ENCODE measurements at regions not wholly inside any gene's neighbourhood (a gene's known extent, or its start where the extent isn't known, plus 50 kb on each side); places are given as distances from the start of the nearest gene placed in this dataset.

- POLR2A ChIA-PET, result no interaction called here
- ATAC-seq (no peak), DNase-seq (ENCODE audit: low read depth, low spot score) (no peak)
- no peaks in the 10 kb centered on the region for H3K9me3 ChIP-seq (ENCODE audit: control insufficient read depth in 1 of 2, insufficient read depth in 1 of 2, low read depth in 1 of 2, low read length in 2 of 2)
- intact Hi-C loops (cut with micrococcal nuclease), result no loop called here
- H3K36me3 ChIP-seq (ENCODE audit: control insufficient read depth in 1 of 2, insufficient read depth in 2 of 2, low read length in 2 of 2), result no peaks in the 10 kb centered on the region
- RAD21 ChIA-PET (ENCODE audit: low non-redundant PET in 1 of 2, low total read pairs in 2 of 2, uncharacterized antibody in 2 of 2, unreplicated experiment in 2 of 2), result no interaction called here
- no peak overlapping the region for H3K4me3 ChIP-seq (replicated peaks in 1 of 2; ENCODE audit: low read depth in 1 of 2, low read length in 2 of 2)
- H3K27me3 ChIP-seq (ENCODE audit: insufficient read depth, low read length), result no peaks in the 10 kb centered on the region
- no peaks in the 10 kb centered on the region for H3K79me2 ChIP-seq (ENCODE audit: insufficient read depth, low read length)
- CTCF ChIA-PET, result no interaction called here
- H3K9me2 ChIP-seq (ENCODE audit: insufficient read depth), result no peaks in the 10 kb centered on the region
- H3K27ac ChIP-seq (ENCODE audit: low read depth, low read length), result no peak overlapping the region
- BruUV-seq (replicated peaks), result no TSS peak
- no peaks in the 10 kb centered on the region for H4K20me1 ChIP-seq (ENCODE audit: insufficient read depth)
- H2AFZ ChIP-seq (ENCODE audit: low read depth, low read length, poor library complexity, severe bottlenecking), result no peak overlapping the region
- no peak overlapping the region for H3K4me2 ChIP-seq (ENCODE audit: low read length)
- no peak overlapping the region for H3K9ac ChIP-seq (ENCODE audit: low read length)
- TF ChIP-seq POLR2AphosphoS5 (IDR thresholded peaks at IDR 0.05; ENCODE audit: low read depth, low read length), result no peak
- TF ChIP-seq ATF3 (IDR thresholded peaks at IDR 0.05), result no peak
- no peak for TF ChIP-seq SRF (IDR thresholded peaks at IDR 0.05; ENCODE audit: low read depth)
- no peak for TF ChIP-seq FOSL1 (IDR thresholded peaks at IDR 0.05; ENCODE audit: low read depth)
- no peak for TF ChIP-seq CTCF (IDR thresholded peaks at IDR 0.05 in 2 of 3, conservative IDR thresholded peaks at IDR 0.05 in 1 of 3; ENCODE audit: borderline replicate concordance in 1 of 3, insufficient read depth in 1 of 3, low read depth in 2 of 3, low read length in 2 of 3)
- no peak for TF ChIP-seq ZFX (IDR thresholded peaks at IDR 0.05)
- no peak for TF ChIP-seq CEBPB (IDR thresholded peaks at IDR 0.05; ENCODE audit: low read depth)
- TF ChIP-seq ZNF274 (IDR thresholded peaks at IDR 0.05; ENCODE audit: low read depth, low read length), result no peak
- TF ChIP-seq, protein P1, sequence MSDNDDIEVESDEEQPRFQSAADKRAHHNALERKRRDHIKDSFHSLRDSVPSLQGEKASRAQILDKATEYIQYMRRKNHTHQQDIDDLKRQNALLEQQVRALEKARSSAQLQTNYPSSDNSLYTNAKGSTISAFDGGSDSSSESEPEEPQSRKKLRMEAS (IDR thresholded peaks at IDR 0.05), result no peak
- no peak for TF ChIP-seq EZH2phosphoT487 (IDR thresholded peaks at IDR 0.05; ENCODE audit: borderline replicate concordance)
- TF ChIP-seq ELF1 (IDR thresholded peaks at IDR 0.05; ENCODE audit: borderline replicate concordance, low read depth), result no peak
- H3K4me1 ChIP-seq (ENCODE audit: control insufficient read depth in 1 of 2, insufficient read depth in 2 of 2, low read length in 2 of 2), result peaks cover 0 to 14% of the 10 kb centered on the region in 2 experiments; a peak in 2 of 4 replicates
Measured at GRCh38 chr13:105135852-105136615, 1399.4 kb downstream of the EFNB2 start.

All from HCT116 (cell line).